Activated T-cell treated with anti-CD3 and anti-CD28 coated beads for 48 hours (primary cell): ENCODE measurements at regions not wholly inside any gene's neighbourhood (a gene's known extent, or its start where the extent isn't known, plus 50 kb on each side); places are given as distances from the start of the nearest gene placed in this dataset.

Experiments
- DNase-seq: peaks from one replicate; pipeline ENCODE4 v3.0.0-alpha.2; 2020; ENCODE audit warnings: low read depth

GRCh38 chr4:13250263-13250662, 233.9 kb downstream of the RAB28 start:
- DNase-seq, result no peak

DNA sequence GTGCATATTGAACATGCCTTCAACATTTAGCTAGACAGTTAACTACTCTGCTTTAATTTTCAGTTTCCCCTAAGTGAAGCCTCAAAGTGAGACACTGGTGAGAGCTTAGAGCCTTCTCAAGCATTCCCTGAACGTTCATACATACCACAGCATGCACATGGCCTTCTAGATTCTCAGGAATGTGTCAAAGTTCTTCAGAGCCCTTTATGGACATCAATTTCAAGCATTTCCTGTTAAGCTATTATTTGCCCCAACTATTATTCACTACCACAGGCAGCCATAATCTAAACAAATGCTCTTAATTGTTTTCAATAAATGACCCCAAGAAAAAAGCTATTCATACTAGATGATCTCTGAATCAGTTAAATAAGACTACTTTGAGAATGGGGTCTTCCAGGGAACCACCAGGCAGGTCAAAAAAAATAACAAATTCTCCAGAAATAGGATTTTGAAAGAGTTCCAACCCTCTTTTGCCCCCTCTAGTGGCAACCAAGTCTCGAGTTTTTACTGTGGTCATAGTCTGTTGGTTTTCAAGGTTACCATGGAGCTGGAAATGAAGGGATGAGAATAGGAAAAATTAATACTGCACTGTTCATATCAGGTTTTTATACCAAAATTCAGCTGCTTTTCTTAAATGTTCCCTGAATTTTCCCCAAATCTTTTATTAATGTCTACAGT, 235.4 kb downstream of the RAB28 start:
- no peak for DNase-seq

- no peak for DNase-seq
These were observed 238.0 kb downstream of the RAB28 start for GRCh38 chr4:13246107-13246506.

- DNase-seq, result no peak
These were observed 239.7 kb downstream of the RAB28 start for GRCh38 chr4:13244444-13244843.

DNA sequence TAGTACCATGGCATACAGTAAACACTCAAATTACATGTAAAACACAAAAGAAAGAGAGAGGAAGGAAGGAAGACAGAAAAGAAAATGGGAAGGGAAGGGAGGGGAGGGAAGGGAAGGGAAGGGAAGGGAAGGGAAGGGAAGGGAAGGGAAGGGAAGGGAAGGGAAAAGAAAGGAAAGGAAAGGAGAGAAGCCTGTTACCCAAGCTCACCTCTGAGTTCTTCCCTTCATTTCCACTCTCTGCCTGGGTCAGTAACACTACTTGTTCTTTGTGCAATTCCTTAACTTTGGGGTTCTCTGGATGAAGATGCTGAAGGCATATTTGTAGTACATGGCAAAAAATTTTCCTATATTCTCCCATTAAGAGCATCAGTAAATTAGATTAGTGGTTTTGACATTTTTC, 241.0 kb downstream of the RAB28 start:
- no peak for DNase-seq

DNA sequence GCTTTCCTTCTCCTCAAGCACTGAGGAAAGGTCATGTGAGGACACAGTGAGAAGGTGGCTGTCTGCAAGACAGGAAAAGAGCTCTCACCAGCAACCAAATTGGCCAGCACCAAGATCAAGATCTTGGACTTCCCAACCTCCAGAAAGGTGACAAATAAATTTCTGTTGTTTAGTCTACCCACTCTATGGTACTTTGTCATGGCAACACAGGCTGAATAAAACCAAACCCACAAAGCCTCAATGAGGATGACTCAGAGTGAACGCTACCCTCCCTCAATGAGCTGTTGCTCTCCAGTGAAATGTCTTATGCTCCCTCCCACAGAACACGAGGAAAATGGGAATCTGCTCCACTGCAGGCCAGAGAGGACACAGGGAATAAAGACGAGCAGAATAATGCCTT, 244.1 kb downstream of the RAB28 start:
- DNase-seq, result no peak

- DNase-seq, result no peak
These were observed 245.2 kb downstream of the RAB28 start for GRCh38 chr4:13238936-13239335.

- no peak for DNase-seq
These were observed 247.7 kb downstream of the RAB28 start for GRCh38 chr4:13236485-13236884.

- no peak for DNase-seq
These were observed 250.4 kb downstream of the RAB28 start for GRCh38 chr4:13233755-13234154.

- DNase-seq, result no peak
These were observed 264.2 kb downstream of the RAB28 start for GRCh38 chr4:13219971-13220370.

DNA sequence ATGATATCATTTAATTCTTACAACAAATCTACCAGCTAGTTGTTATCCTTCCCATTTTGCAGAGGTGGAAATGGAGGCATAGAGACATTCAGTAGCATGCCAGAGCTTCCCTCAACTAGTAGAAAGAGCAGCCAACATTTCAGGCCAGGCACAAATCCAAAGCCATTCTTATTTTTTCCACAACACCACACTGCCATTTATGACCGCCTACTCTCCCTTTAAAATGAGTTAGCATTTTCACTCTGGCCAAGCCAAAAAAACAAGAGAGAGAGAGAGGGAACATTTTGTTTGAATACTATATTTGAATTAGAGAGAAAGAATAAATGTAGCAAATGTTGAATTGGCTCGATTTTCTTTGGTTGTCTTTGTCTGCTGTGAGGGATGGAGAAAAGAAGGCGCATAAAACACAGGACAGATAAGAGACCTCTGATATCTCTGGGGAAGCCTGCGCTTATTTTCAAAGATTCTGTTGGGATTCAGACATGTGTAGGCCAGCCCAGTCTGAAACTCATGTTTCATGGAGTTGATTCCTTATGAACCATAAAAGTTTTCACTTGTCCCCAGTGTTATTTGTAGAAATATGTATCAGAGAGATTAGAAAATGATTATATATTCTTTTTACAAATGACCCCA, 265.7 kb downstream of the RAB28 start:
- DNase-seq, result no peak

DNA sequence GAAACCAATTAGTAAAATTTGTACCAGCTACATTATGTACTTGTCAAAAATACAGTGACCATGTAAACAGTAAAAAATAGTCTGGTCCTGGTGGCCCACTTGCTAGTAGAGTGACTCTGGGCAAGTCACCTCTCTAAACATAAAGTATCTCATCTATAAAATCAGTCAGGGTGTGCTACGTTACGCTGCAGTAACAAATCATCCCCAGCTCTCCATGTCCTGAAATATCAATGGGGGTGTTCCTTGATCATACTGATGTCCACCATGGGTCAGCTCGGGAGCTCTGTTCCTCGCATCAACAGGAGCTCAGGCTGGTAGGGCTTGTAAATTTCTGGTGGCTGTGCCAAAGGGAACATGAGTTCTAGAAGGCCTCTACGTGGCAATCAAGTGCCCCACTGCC, 268.6 kb downstream of the RAB28 start:
- DNase-seq, result no peak

GRCh38 chr4:13212936-13213335, 271.2 kb downstream of the RAB28 start:
- no peak for DNase-seq

DNA sequence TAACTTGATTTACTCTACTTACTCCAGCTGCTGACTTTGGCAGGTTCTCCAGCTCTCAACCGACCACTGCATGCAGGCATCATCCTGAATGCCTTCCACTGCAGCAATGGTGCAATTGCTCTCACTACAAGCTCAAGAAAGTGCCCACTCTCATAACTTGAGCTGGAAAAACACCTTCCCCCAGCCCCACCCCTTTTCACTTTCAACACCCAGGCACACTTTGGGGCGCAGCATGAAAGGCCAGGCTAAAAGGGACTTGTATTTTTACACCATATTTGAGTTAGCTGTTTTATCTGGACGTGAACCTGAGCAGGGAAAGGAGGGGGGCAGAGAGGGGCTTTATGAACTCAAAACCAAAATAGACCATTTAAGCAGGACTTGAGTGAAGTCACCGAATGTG, 274.5 kb downstream of the RAB28 start:
- DNase-seq, result no peak

DNA sequence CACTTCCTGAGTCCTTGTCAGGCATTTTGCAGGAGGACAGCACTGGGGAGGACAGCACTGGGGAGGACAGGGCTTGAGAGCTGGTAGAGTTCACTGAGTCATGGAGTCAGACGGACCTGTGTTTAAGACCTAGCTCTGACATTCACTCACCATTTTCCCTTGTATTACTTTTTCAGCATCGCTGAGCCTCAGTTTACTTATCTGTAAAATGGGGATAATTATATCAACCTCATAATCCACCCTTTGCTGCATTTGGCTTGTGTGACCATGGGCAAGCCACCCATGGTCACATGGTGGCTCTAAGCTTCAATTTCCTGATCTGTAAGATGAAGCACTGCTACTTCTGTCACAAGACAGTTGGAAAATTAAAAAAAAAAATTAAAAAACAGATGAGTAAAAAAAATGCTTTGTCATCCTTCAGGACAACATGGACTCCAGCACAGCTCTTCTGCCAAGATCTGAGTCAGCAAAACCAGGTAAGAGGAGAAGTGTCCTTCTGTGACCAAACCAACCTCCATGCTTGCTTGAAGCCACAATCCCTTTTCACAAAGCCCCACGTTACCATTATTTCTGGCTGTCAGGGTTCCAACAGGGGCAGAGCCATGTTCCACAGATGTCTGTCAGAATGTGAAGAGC, 275.5 kb downstream of the RAB28 start:
- DNase-seq, result no peak

DNA sequence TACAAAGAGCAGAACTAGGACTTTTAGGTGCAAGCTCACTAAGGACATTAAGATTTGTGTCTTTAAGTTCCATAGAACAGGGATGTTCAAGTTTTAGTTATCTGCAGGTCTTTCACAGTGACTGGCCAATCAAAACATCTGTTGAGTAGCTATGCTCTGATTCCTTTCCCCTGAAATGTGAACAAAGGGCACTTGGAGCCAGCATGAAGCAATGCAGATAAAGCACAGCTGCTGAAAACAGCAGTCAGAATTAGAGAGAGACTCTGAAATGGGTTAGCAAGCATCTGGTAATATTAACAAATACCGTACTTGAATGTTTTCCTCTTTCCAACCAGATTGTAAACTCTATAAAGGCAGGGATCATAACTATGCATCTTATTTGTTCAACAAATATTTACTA, 276.9 kb downstream of the RAB28 start:
- DNase-seq, result no peak

DNA sequence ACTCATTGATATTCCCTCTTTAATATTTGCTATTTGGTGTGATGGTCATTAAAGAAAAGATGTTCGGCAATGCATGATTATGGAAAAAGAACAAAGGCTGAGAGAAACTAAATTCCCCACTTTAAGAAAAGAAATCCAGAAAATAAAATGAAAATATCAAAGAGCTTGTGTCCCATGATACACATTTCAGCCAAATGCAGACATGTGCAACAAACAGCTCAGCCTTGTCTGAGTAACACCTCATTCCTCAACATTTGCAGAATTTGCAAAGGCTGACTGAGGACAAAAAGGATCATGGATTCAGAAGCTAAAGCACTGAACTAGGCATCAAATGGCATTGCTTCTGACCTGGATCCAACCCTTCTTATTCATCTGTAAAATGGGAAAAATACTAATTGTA, 281.0 kb downstream of the RAB28 start:
- DNase-seq, result no peak

DNA sequence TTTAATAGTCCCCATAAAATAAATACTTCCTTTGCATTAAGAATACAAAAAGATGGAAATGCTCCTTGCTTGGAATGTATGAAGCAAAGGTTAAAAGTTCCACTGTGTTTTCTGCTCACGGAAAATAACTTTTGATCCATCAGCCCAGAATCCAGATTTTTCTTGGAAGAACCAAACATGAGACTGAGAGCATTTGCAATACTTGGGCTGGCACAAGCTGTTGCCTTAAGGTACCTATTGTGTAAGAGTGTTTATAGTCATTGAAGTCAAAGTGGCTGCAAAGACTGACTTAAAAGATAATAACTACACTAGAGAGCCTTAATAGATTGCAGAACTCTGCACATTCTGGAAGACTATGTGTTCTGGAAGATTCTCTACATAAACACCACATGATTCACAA, 281.4 kb downstream of the RAB28 start:
- DNase-seq, result no peak

DNA sequence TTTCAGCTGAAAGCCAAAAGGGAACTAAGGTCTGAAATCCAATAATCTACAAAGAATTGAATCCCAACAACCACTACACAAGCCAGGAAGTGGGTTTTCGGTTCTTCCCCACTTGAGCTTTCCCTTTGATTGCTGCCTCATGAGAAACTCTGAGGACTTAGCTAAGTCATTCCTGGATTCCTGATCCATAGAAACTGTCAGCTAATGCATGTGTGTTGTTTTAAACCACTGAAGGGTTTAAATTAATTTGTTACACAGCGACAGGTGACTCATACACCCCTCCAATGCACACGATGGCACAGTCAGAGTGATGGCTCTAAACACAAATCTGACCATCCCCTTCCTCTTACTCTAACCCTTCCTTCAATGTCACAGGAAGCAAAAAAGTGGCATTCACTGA, 282.9 kb downstream of the RAB28 start:
- DNase-seq, result no peak

- DNase-seq, result no peak
These were observed 287.4 kb downstream of the RAB28 start for GRCh38 chr4:13196721-13197120.

- no peak for DNase-seq
These were observed 290.5 kb downstream of the RAB28 start for GRCh38 chr4:13193662-13194061.

GRCh38 chr4:13190093-13190721, 293.9 kb downstream of the RAB28 start:
- DNase-seq, result no peak

- DNase-seq, result no peak
These were observed 299.9 kb downstream of the RAB28 start for GRCh38 chr4:13184199-13184598.
